Spleen (tissue), 11 donors: ENCODE measurements at regions not wholly inside any gene's neighbourhood (a gene's known extent, or its start where the extent isn't known, plus 50 kb on each side); places are given as distances from the start of the nearest gene placed in this dataset.

Experiments
- DNase-seq: peaks from one replicate; pipeline ENCODE4 v3.0.0-alpha.2; 2020
- H3K27ac ChIP-seq, 8 donors: fragments of 200-600 bp; sonication (generic) in 7 of 8; 1 replicate in 4 of 8; 2 replicates in 4 of 8; pipeline versions ENCODE4 v1.5.0 to v1.8.0; 2016 to 2021; ENCODE audit warnings: inconsistent platforms in 4 of 8, mild to moderate bottlenecking in 4 of 8, moderate library complexity in 1 of 8
- H3K27me3 ChIP-seq, 7 donors: fragments of 200-600 bp; sonication (generic) in 6 of 7; replicated peaks in 1 of 7; 1 replicate in 4 of 7; 2 replicates in 3 of 7; pipeline versions ENCODE4 v1.5.0 to v1.8.0; 2016 to 2021; ENCODE audit warnings: inconsistent platforms in 3 of 7, mild to moderate bottlenecking in 1 of 7
- H3K36me3 ChIP-seq, 6 donors: fragments of 200-600 bp; sonication (generic) in 5 of 6; 1 replicate in 4 of 6; 2 replicates in 2 of 6; pipeline versions ENCODE4 v1.5.0 to v1.8.0; 2016 to 2021; ENCODE audit warnings: inconsistent platforms in 2 of 6
- H3K4me1 ChIP-seq, 6 donors: fragments of 200-600 bp; sonication (generic) in 5 of 6; 1 replicate in 3 of 6; 2 replicates in 3 of 6; pipeline versions ENCODE4 v1.5.0 to v1.8.0; 2016 to 2021; ENCODE audit warnings: inconsistent platforms in 3 of 6
- H3K4me3 ChIP-seq, 8 donors: fragments of 200-600 bp; sonication (generic) in 7 of 8; 1 replicate in 4 of 8; 2 replicates in 4 of 8; pipeline versions ENCODE4 v1.5.0 to v1.8.0; 2016 to 2021; ENCODE audit warnings: inconsistent platforms in 4 of 8, mild to moderate bottlenecking in 4 of 8, moderate library complexity in 2 of 8
- H3K9me3 ChIP-seq, 8 donors: fragments of 200-600 bp; sonication (generic) in 7 of 8; 1 replicate in 4 of 8; 2 replicates in 4 of 8; pipeline versions ENCODE4 v1.5.0 to v1.8.0; 2016 to 2021; ENCODE audit warnings: inconsistent platforms in 4 of 8
- POLR2A ChIP-seq, 3 donors: fragments of 450-650 bp; IDR thresholded peaks; one replicate each; pipeline ENCODE4 v1.5.1; 2017; ENCODE audit warnings: antibody characterized with exemption in 3 of 3, mild to moderate bottlenecking in 1 of 3
- POLR2AphosphoS5 ChIP-seq, 3 donors: sonication (generic); formaldehyde crosslinking; IDR thresholded peaks; one replicate each; pipeline ENCODE4 v1.5.1; 2017; ENCODE audit warnings: antibody characterized with exemption in 3 of 3
- WGBS, 5 donors: extraction: QIAGEN DNeasy Blood & Tissue Kit in 3 of 5; methylation state at CpG; one replicate each; pipeline versions ENCODE4 v1.1.5 to v1.1.7; 2013 to 2018; 5-methylcytosine and 5-hydroxymethylcytosine counted together
- intact Hi-C: fragments of 100-400 bp; cut with DNase I; formaldehyde crosslinking; loops from one replicate; pipeline ENCODE4 v1.15.0; 2023; ENCODE audit warnings: low total_unique reads
- TF ChIP-seq, protein P1 (sequence below), 11 experiments: fragments of 200-600 bp in 7 of 11; fragments of 450-650 bp in 4 of 11; sonication (generic) in 4 of 11; IDR thresholded peaks in 8 of 11; conservative IDR thresholded peaks in 3 of 11; 1 replicate in 7 of 11; 2 replicates in 4 of 11; pipeline versions ENCODE4 v1.4.0 to v1.8.0; 2016 to 2021; ENCODE audit warnings: antibody characterized with exemption in 11 of 11, inconsistent platforms in 4 of 11, mild to moderate bottlenecking in 1 of 11
- donor health status: healthy with polysubstance abuse.
- donor health status: DM: no; HTN: no; CAD: no; lungs with moderate emphysema.
- donor health status: DM: no; HTN: no; CAD: no.
- donor health status: Bipolar disorder and iron deficiency.
- donor health status: healthy.
- donor health status: DM: no; HTN: no; CAD: no.
- donor health status: DM: yes; HTN: yes; CAD: no.

DNA sequence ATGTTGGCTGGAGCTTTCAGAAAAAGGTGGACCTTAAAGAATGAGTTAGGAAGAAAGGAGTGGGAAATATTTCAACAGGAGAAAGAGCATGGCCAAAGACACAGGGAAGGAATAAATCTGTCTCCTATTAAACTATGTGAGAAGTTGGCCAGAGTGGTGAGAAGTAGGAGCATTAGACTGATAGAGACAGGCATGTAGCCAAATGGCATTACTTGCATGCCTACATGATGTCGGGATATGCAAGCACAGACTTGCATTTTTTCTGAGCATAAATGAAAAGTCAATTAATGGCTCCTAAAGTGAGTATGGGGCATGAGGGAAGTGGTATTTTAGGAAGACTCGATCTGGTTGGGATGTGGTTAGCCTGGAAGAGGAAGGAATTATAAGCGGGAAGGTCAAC lies 279.6 kb upstream of the PITX2 start:
- no peaks in the 10 kb centered on the region for H3K27me3 ChIP-seq
- TF ChIP-seq POLR2AphosphoS5 (IDR thresholded peaks at IDR 0.05) (no peak), POLR2A (IDR thresholded peaks at IDR 0.05) (no peak)
- TF ChIP-seq, protein P1, sequence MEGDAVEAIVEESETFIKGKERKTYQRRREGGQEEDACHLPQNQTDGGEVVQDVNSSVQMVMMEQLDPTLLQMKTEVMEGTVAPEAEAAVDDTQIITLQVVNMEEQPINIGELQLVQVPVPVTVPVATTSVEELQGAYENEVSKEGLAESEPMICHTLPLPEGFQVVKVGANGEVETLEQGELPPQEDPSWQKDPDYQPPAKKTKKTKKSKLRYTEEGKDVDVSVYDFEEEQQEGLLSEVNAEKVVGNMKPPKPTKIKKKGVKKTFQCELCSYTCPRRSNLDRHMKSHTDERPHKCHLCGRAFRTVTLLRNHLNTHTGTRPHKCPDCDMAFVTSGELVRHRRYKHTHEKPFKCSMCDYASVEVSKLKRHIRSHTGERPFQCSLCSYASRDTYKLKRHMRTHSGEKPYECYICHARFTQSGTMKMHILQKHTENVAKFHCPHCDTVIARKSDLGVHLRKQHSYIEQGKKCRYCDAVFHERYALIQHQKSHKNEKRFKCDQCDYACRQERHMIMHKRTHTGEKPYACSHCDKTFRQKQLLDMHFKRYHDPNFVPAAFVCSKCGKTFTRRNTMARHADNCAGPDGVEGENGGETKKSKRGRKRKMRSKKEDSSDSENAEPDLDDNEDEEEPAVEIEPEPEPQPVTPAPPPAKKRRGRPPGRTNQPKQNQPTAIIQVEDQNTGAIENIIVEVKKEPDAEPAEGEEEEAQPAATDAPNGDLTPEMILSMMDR (IDR thresholded peaks at IDR 0.05 in 8 of 11, conservative IDR thresholded peaks at IDR 0.05 in 3 of 11) = no peak
- H3K4me1 ChIP-seq = no peaks in the 10 kb centered on the region
- no peaks in the 10 kb centered on the region for H3K9me3 ChIP-seq
- intact Hi-C loops = no loop called here
- H3K27ac ChIP-seq = no peak overlapping the region
- H3K36me3 ChIP-seq = no peaks in the 10 kb centered on the region
- 39 to 49% (median 41%) methylated on average over 3 of the region's 3 CpGs for WGBS, 5 donors
- H3K4me3 ChIP-seq = no peak overlapping the region
- DNase-seq = no peak

DNA sequence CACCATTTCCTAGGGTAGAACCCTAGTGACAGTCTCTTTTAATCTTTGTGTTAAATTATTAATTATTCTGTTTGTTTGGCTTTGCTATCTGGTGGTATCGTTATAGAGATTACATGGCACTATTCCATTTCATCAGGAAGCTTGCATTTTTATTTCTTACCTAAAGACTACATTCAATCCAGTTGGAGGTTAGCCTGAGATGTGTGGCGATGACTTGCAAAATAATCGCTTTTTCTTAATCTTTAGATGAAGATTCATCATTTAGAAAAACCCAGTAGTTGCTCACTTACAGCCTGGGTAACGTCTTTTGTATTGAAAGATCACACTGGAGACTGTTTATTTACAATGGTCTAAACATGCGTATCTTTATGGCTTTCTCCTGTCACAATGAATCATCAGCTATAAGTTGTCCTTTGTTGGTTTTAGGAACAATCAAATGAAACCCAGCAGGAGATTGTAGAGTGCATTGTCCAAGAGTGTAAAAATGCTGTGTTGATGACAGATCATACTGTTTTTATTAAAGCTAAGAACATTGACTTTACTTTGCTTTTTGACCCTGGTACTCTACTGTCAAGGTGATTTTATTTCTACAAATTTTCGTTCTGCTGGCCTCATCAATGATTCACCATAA lies 281.7 kb upstream of the PITX2 start:
- TF ChIP-seq, protein P1 (IDR thresholded peaks at IDR 0.05 in 8 of 11, conservative IDR thresholded peaks at IDR 0.05 in 3 of 11) = no peak
- TF ChIP-seq POLR2A (IDR thresholded peaks at IDR 0.05) = no peak
- no peak for TF ChIP-seq POLR2AphosphoS5 (IDR thresholded peaks at IDR 0.05)
- Histone ChIP-seq H3K27me3 (no peaks in the 10 kb centered on the region), H3K9me3 (no peaks in the 10 kb centered on the region), H3K27ac (no peak overlapping the region), H3K4me1 (no peaks in the 10 kb centered on the region), H3K36me3 (no peaks in the 10 kb centered on the region), H3K4me3 (no peak overlapping the region)
- WGBS, 5 donors = 53 to 61% (median 58%) methylated on average over 6 of the region's 6 CpGs
- no peak for DNase-seq
- intact Hi-C loops = no loop called here

DNA sequence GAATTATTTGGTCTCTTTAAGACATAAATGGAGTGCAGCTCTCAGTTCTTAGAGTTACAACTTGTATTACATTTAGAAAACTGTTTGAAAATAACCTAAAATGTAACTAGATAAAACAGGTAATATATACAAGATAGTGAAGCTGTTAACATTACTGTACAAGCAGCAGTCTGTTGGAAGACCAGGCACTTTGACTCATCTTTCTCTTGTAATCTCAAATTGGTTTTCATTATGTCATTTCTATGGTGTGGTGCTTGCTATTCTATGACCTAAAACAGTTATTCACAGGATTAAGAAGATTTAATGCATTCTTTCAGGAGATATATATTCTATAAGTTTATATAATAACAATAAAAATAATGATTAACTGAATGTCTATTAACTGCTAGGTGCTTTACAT lies 282.5 kb upstream of the PITX2 start:
- no peak overlapping the region for H3K27ac ChIP-seq
- TF ChIP-seq POLR2A (IDR thresholded peaks at IDR 0.05) = no peak
- TF ChIP-seq, protein P1 (IDR thresholded peaks at IDR 0.05 in 8 of 11, conservative IDR thresholded peaks at IDR 0.05 in 3 of 11) = no peak
- TF ChIP-seq POLR2AphosphoS5 (IDR thresholded peaks at IDR 0.05) = no peak
- H3K36me3 ChIP-seq = no peaks in the 10 kb centered on the region
- DNase-seq = no peak
- H3K4me3 ChIP-seq = no peak overlapping the region
- intact Hi-C loops = no loop called here
- H3K9me3 ChIP-seq = no peaks in the 10 kb centered on the region
- H3K4me1 ChIP-seq = no peaks in the 10 kb centered on the region
- no peaks in the 10 kb centered on the region for H3K27me3 ChIP-seq

DNA sequence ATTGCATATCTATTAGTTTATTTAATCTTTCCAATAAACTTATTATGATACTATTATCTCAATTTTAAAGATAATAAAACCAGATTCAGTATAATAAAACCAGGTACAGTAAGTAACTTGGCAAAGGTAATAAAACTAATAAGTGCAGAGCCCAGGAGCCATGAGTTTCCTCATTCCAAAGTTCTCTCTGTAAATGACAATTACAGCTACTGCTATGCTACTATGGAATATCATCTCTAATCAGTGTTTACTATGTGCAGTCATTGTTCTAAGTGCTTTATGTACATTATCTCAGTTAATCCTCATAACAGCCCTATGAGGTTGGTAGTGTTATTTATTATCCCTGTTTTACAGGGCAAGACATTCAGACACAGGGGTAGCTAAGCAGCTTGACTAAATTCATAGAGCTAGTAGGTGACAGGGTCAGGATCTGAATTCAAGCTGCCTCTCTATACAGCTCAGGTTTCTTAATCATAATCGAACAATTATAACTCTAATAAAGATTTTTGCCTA lies 285.0 kb upstream of the PITX2 start:
- DNase-seq = no peak
- TF ChIP-seq, protein P1 (IDR thresholded peaks at IDR 0.05 in 8 of 11, conservative IDR thresholded peaks at IDR 0.05 in 3 of 11) = no peak
- no peak for TF ChIP-seq POLR2AphosphoS5 (IDR thresholded peaks at IDR 0.05)
- TF ChIP-seq POLR2A (IDR thresholded peaks at IDR 0.05) = no peak
- Histone ChIP-seq H3K36me3 (no peaks in the 10 kb centered on the region), H3K27ac (no peak overlapping the region), H3K27me3 (no peaks in the 10 kb centered on the region), H3K4me3 (no peak overlapping the region), H3K4me1 (no peaks in the 10 kb centered on the region), H3K9me3 (no peaks in the 10 kb centered on the region)
- intact Hi-C loops = no loop called here
- WGBS, 5 donors = 69 to 87% (median 80%) methylated on average over 1 of the region's 1 CpG
